ENCODE measurements at regions not wholly inside any gene's neighbourhood (a gene's known extent, or its start where the extent isn't known, plus 50 kb on each side); places are given as distances from the start of the nearest gene placed in this dataset.

- TF ChIP-seq, protein P1, sequence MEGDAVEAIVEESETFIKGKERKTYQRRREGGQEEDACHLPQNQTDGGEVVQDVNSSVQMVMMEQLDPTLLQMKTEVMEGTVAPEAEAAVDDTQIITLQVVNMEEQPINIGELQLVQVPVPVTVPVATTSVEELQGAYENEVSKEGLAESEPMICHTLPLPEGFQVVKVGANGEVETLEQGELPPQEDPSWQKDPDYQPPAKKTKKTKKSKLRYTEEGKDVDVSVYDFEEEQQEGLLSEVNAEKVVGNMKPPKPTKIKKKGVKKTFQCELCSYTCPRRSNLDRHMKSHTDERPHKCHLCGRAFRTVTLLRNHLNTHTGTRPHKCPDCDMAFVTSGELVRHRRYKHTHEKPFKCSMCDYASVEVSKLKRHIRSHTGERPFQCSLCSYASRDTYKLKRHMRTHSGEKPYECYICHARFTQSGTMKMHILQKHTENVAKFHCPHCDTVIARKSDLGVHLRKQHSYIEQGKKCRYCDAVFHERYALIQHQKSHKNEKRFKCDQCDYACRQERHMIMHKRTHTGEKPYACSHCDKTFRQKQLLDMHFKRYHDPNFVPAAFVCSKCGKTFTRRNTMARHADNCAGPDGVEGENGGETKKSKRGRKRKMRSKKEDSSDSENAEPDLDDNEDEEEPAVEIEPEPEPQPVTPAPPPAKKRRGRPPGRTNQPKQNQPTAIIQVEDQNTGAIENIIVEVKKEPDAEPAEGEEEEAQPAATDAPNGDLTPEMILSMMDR (IDR thresholded peaks at IDR 0.05), result no peak
- TF ChIP-seq ZFX (IDR thresholded peaks at IDR 0.05; ENCODE audit: borderline replicate concordance), result no peak
Observed at GRCh38 chr2:133640103-133640502, 71.8 kb upstream of the NCKAP5 start.

Data from 22Rv1 (cell line).